ENCODE measurements at regions not wholly inside any gene's neighbourhood (a gene's known extent, or its start where the extent isn't known, plus 50 kb on each side); places are given as distances from the start of the nearest gene placed in this dataset.

- TF ChIP-seq, protein P1, sequence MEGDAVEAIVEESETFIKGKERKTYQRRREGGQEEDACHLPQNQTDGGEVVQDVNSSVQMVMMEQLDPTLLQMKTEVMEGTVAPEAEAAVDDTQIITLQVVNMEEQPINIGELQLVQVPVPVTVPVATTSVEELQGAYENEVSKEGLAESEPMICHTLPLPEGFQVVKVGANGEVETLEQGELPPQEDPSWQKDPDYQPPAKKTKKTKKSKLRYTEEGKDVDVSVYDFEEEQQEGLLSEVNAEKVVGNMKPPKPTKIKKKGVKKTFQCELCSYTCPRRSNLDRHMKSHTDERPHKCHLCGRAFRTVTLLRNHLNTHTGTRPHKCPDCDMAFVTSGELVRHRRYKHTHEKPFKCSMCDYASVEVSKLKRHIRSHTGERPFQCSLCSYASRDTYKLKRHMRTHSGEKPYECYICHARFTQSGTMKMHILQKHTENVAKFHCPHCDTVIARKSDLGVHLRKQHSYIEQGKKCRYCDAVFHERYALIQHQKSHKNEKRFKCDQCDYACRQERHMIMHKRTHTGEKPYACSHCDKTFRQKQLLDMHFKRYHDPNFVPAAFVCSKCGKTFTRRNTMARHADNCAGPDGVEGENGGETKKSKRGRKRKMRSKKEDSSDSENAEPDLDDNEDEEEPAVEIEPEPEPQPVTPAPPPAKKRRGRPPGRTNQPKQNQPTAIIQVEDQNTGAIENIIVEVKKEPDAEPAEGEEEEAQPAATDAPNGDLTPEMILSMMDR (IDR thresholded peaks at IDR 0.05): no peak
- TF ChIP-seq POLR2A (IDR thresholded peaks at IDR 0.05): no peak
Observed at GRCh38 chr12:31803306-31804184, 74.7 kb upstream of the AMN1 start.

All from uterus (tissue), 2 donors.